DND-41 (cell line): ENCODE measurements at regions not wholly inside any gene's neighbourhood (a gene's known extent, or its start where the extent isn't known, plus 50 kb on each side); places are given as distances from the start of the nearest gene placed in this dataset.
"Not testable (repeated sequence)": the region's sequence is repeated elsewhere in the genome, so short reads cannot be mapped to it uniquely, and the experiment has no call there.

ENCODE experiments used
- ATAC-seq: fragments of 200-7000 bp; cut with Tn5 transposase; 3 replicates; pipeline ENCODE4 v1.9.1; 2021; ENCODE audit warnings: low read depth; ENCODE audit not compliant: insufficient read depth
- DNase-seq: peaks from one replicate; pipeline ENCODE4 v3.0.0-alpha.2; 2020
- H2AFZ ChIP-seq: 2 replicates; pipeline ENCODE4 v1.6.0; 2012; ENCODE audit warnings: low read depth, low read length
- H3K27ac ChIP-seq: 2 replicates; pipeline ENCODE4 v1.5.1; 2012; ENCODE audit warnings: low read length, inconsistent platforms
- H3K27me3 ChIP-seq: fragments of 200-600 bp; sonication (generic); 2 replicates; pipeline ENCODE4 v1.6.0; 2012; ENCODE audit warnings: low read length, mild to moderate bottlenecking, inconsistent platforms; ENCODE audit not compliant: insufficient read depth, poor library complexity
- H3K36me3 ChIP-seq: 2 replicates; pipeline ENCODE4 v1.5.1; 2012; ENCODE audit warnings: low read length, inconsistent platforms; ENCODE audit not compliant: insufficient read depth
- H3K4me1 ChIP-seq: 2 replicates; pipeline ENCODE4 v1.5.1; 2012; ENCODE audit warnings: mild to moderate bottlenecking, low read length; ENCODE audit not compliant: insufficient read depth
- H3K4me2 ChIP-seq: 2 replicates; pipeline ENCODE4 v1.6.0; 2012; ENCODE audit warnings: mild to moderate bottlenecking, moderate library complexity, low read length, inconsistent platforms; ENCODE audit not compliant: insufficient read depth
- H3K4me3 ChIP-seq, 2 experiments: fragments of 200-600 bp in 1 of 2; shearing (Covaris generic) in 1 of 2; 2 replicates each; pipeline ENCODE4 v1.5.1; 2012 to 2016; ENCODE audit warnings: inconsistent platforms in 2 of 2, low read length in 2 of 2, mild to moderate bottlenecking in 2 of 2, low read depth in 1 of 2, moderate library complexity in 1 of 2
- H3K79me2 ChIP-seq: 2 replicates; pipeline ENCODE4 v1.6.0; 2012; ENCODE audit warnings: low read length, inconsistent platforms; ENCODE audit not compliant: insufficient read depth
- H3K9ac ChIP-seq: 2 replicates; pipeline ENCODE4 v1.6.0; 2012; ENCODE audit warnings: low read depth, mild to moderate bottlenecking, inconsistent platforms, low read length, moderate library complexity
- H3K9me3 ChIP-seq: 2 replicates; pipeline ENCODE4 v1.5.1; 2012; ENCODE audit warnings: low read length, moderate library complexity, mild to moderate bottlenecking, inconsistent platforms; ENCODE audit not compliant: insufficient read depth, severe bottlenecking
- H4K20me1 ChIP-seq: 2 replicates; pipeline ENCODE4 v1.6.0; 2012; ENCODE audit warnings: low read length; ENCODE audit not compliant: insufficient read depth
- CTCF ChIP-seq: IDR thresholded peaks from 2 replicates; pipeline ENCODE4 v1.5.1; 2012; ENCODE audit warnings: borderline replicate concordance, low read length, moderate library complexity, mild to moderate bottlenecking; ENCODE audit not compliant: poor library complexity, severe bottlenecking; ENCODE audit errors: extremely low read depth
- EZH2 ChIP-seq: IDR thresholded peaks from 3 replicates; pipeline ENCODE4 v1.6.1; 2012; ENCODE audit warnings: borderline replicate concordance, low read depth, mild to moderate bottlenecking, moderate library complexity, low read length, inconsistent platforms; ENCODE audit not compliant: severe bottlenecking

DNA sequence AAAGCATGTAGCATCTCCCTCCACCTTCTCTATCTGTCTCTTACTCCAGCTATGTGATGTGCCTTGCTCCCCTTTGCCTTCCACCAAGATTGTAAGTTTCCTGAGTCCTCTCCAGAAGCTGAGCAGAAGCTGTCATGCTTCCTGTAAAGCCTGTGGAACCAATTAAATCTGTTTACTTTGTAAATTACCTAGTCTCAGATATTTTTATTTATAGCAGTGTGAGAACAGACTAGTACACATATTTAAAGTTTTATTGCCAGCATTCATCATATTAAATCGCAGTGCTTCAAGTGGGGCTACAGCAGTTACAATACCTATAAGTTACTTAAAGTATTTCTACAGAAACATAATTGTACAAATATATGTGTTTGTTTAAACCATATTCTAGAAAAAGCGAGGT is 973.1 kb downstream of the SLC16A7 start:
- Histone ChIP-seq H3K27me3 (no peaks in the 10 kb centered on the region), H4K20me1 (no peaks in the 10 kb centered on the region), H3K79me2 (no peaks in the 10 kb centered on the region), H3K9me3 (no peaks in the 10 kb centered on the region), H3K27ac (no peak overlapping the region), H3K9ac (no peak overlapping the region), H3K36me3 (no peaks in the 10 kb centered on the region), H3K4me2 (no peak overlapping the region), H3K4me3 (no peak overlapping the region), H3K4me1 (no peaks in the 10 kb centered on the region), H2AFZ (no peak overlapping the region)
- TF ChIP-seq CTCF: no peak
- no peak for TF ChIP-seq EZH2
- ATAC-seq (no peak), DNase-seq (no peak)

- no peak for DNase-seq
- Histone ChIP-seq H3K9ac (no peak overlapping the region), H4K20me1 (no peaks in the 10 kb centered on the region), H3K79me2 (no peaks in the 10 kb centered on the region), H3K4me1 (no peaks in the 10 kb centered on the region), H3K36me3 (no peaks in the 10 kb centered on the region), H3K4me3 (no peak overlapping the region), H2AFZ (no peak overlapping the region), H3K4me2 (no peak overlapping the region), H3K27ac (no peak overlapping the region), H3K27me3 (no peaks in the 10 kb centered on the region), H3K9me3 (no peaks in the 10 kb centered on the region)
- TF ChIP-seq CTCF (no peak), EZH2 (no peak)
- no peak for ATAC-seq
Observed at GRCh38 chr12:60577607-60578006, 981.8 kb downstream of the SLC16A7 start.

GRCh38 chr12:60587664-60588063 is 991.8 kb downstream of the SLC16A7 start:
- not testable (repeated sequence) for H3K9ac ChIP-seq

DNA sequence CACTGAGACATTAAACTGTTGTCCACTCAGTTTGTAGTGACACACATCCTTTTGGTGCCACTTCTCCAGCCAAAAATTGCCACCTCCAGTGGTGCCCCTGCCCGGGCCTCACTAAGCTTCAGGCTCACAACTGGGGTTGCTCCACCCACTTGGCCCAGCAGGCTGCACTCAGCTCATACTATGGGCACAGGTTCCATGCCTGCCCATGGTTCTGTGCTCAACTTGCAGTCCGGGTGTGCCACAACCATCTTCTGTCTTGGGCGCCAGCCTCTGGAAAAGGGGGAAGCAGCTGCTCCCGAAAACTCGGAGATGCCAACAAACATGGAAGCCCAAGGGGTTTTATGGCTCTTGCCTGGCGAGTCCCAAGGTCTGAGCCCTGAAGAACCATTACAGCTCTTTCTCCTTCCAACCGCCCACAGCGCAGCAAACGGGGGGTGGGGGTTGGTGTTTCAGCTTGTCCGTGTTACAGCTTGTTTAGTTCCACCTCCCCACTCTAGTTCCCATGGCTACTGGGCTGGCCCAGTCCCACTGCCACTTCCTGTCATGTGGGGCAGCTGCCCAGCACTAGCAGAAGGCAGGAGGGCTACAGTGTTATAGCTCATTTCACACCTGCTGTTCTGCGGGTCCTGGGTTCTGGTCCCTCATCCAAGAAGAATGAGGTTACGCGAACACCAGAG is 998.3 kb downstream of the SLC16A7 start:
- H3K27ac ChIP-seq: no peak overlapping the region
- no peak overlapping the region for H3K4me3 ChIP-seq
- H3K79me2 ChIP-seq: no peaks in the 10 kb centered on the region
- no peaks in the 10 kb centered on the region for H3K36me3 ChIP-seq
- ATAC-seq: no peak
- TF ChIP-seq CTCF (no peak), EZH2 (no peak)
- H3K27me3 ChIP-seq: no peaks in the 10 kb centered on the region
- no peak overlapping the region for H3K4me2 ChIP-seq
- no peaks in the 10 kb centered on the region for H3K9me3 ChIP-seq
- no peak overlapping the region for H2AFZ ChIP-seq
- no peak overlapping the region for H3K9ac ChIP-seq
- no peaks in the 10 kb centered on the region for H3K4me1 ChIP-seq
- H4K20me1 ChIP-seq: no peaks in the 10 kb centered on the region
- DNase-seq: no peak

More at GRCh38 chr12:60587664-60588063, 991.8 kb downstream of the SLC16A7 start:
- not testable (repeated sequence) for H3K36me3 ChIP-seq, ATAC-seq, H3K79me2 ChIP-seq, DNase-seq, H3K4me1 ChIP-seq, H3K9me3 ChIP-seq, H3K27me3 ChIP-seq, H3K27ac ChIP-seq, H4K20me1 ChIP-seq, H2AFZ ChIP-seq, H3K4me3 ChIP-seq, H3K4me2 ChIP-seq
